Activated CD8-positive, alpha-beta memory T cell treated with anti-CD3 and anti-CD28 coated beads, Interleukin-2, amount 10 ng/mL, durations not matched to agents 7 days and 5 days (primary cell): ENCODE measurements at regions not wholly inside any gene's neighbourhood (a gene's known extent, or its start where the extent isn't known, plus 50 kb on each side); places are given as distances from the start of the nearest gene placed in this dataset.

Source experiments
- ATAC-seq: fragments of 150-1000 bp; cut with Tn5 transposase; one replicate; pipeline ENCODE4 v1.10.0; 2021; ENCODE audit warnings: moderate library complexity
- CTCF ChIA-PET: fragments of 350-600 bp; sonication (Branson Sonifier 250); formaldehyde crosslinking; loops from one replicate; lab custom pipeline; 2021; ENCODE audit warnings: antibody characterized with exemption; lab: Charles Lee
- DNase-seq: peaks from one replicate; pipeline ENCODE4 v3.0.0-alpha.2; 2020
- H3K27ac Mint-ChIP-seq: one replicate; pipeline ENCODE4 v1.8.0; 2021; ENCODE audit warnings: mild to moderate bottlenecking, mixed read lengths
- H3K27me3 Mint-ChIP-seq: one replicate; pipeline ENCODE4 v1.8.0; 2021; ENCODE audit warnings: mixed read lengths
- H3K36me3 Mint-ChIP-seq: one replicate; pipeline ENCODE4 v1.8.0; 2021; ENCODE audit warnings: mild to moderate bottlenecking, mixed read lengths
- H3K4me1 Mint-ChIP-seq: one replicate; pipeline ENCODE4 v1.8.0; 2021; ENCODE audit warnings: mixed read lengths
- H3K4me3 Mint-ChIP-seq: one replicate; pipeline ENCODE4 v1.8.0; 2021; ENCODE audit warnings: mild to moderate bottlenecking, moderate library complexity, mixed read lengths
- H3K9me3 Mint-ChIP-seq: one replicate; pipeline ENCODE4 v1.8.0; 2022; ENCODE audit warnings: low read depth, mixed read lengths

DNA sequence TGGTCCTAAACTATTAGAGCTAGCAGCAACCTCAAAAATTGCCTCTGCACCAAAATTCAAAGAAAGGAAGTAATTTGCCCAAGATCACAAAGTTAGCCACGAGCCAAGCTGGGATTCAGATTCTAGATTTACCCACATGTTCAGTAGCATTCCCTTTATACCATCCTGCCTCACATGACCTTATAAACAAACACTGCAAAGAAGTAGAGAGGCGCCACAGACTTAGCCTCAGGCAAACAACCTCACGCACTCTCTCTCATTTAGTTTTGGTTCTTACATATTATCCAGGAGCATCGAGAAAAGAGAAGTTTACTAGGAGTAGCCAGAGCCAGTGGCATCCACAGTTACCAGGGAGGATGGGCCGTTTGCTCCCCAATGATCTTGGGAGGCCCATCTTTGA is 226.6 kb downstream of the OSR1 start:
- Mint-ChIP-seq H3K27ac (no peak overlapping the region), H3K27me3 (peaks cover 4% of the 10 kb centered on the region), H3K36me3 (peaks cover 8% of the 10 kb centered on the region), H3K4me1 (peaks cover 12% of the 10 kb centered on the region), H3K9me3 (peaks cover 4% of the 10 kb centered on the region), H3K4me3 (no peak overlapping the region)
- ATAC-seq (no peak), DNase-seq (no peak)
- CTCF ChIA-PET: no interaction called here

DNA sequence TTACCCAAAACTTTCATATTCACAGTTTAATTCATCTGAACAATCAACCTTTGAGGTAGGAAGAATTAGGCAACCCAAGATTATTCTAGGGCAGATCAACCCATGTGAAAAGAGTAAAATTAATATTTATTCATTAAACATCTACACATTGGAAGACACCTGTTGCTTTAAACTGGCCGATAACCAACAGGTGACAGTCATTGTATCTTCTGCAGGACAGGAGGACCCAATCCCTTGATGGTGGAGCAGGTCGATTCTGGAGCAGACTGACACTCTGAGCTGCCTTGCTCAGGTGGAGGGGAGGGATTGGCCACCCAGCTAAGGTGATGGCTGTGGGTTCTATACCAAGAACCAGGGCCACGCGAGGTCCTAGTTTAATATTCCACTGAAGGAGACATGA is 230.3 kb downstream of the OSR1 start:
- Mint-ChIP-seq H3K27ac (no peak overlapping the region), H3K4me3 (no peak overlapping the region), H3K9me3 (peaks cover 4% of the 10 kb centered on the region), H3K27me3 (no peaks in the 10 kb centered on the region), H3K36me3 (peaks cover 8% of the 10 kb centered on the region), H3K4me1 (peaks cover 12% of the 10 kb centered on the region)
- DNase-seq (no peak), ATAC-seq (no peak)
- CTCF ChIA-PET: no interaction called here

DNA sequence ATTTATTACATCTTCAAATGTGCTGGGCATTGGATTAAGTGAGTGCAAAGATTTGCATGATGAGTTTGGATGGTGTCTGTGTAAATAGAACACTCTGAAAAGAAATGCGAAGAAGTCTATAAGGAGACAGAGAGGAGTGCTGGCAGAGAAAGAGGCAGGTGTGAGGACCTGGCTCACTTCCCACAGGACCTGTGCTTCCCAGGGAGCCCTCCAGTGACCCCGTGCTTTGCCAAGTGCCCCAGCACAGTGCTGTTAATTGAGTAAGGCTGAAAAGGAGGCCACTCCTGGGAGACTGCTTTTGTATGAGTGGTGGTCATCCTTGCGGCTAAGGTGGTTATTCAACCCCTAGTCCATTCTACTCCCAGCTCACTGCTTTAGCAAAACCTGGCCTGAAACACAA is 230.8 kb downstream of the OSR1 start:
- Mint-ChIP-seq H3K9me3 (peaks cover 4% of the 10 kb centered on the region), H3K4me3 (no peak overlapping the region), H3K36me3 (peaks cover 8% of the 10 kb centered on the region), H3K27ac (no peak overlapping the region), H3K4me1 (peaks cover 12% of the 10 kb centered on the region), H3K27me3 (no peaks in the 10 kb centered on the region)
- DNase-seq: no peak
- no peak for ATAC-seq
- CTCF ChIA-PET: no interaction called here

GRCh38 chr2:19125901-19126680 is 232.3 kb downstream of the OSR1 start:
- no peak overlapping the region for H3K4me3 Mint-ChIP-seq
- H3K27ac Mint-ChIP-seq: no peak overlapping the region
- peaks cover 8% of the 10 kb centered on the region for H3K4me1 Mint-ChIP-seq
- H3K9me3 Mint-ChIP-seq: no peaks in the 10 kb centered on the region
- ATAC-seq (no peak), DNase-seq (no peak)
- peaks cover 5% of the 10 kb centered on the region for H3K36me3 Mint-ChIP-seq
- CTCF ChIA-PET: no interaction called here
- H3K27me3 Mint-ChIP-seq: no peaks in the 10 kb centered on the region

DNA sequence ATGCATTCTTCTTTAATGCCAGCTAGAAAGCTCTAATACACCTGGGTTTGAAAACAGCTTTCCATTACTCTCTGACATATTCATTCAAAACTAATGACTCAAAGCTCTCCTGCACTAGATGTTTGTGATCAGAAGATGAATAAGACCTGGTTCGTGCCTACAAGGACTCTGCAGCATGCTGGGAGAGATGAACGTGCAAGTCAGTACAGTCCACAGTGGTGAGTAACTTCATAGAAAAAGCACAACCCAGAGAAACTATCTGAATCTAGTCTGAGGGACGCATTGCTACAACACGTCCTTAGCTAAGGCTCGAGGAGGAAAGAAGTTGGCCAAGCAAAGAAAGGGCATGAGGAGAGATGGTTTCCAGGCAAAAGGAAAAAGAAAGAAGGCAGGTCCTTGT is 234.3 kb downstream of the OSR1 start:
- Mint-ChIP-seq H3K27me3 (no peaks in the 10 kb centered on the region), H3K36me3 (no peaks in the 10 kb centered on the region), H3K4me3 (no peak overlapping the region), H3K9me3 (no peaks in the 10 kb centered on the region), H3K27ac (no peak overlapping the region), H3K4me1 (no peaks in the 10 kb centered on the region)
- CTCF ChIA-PET: no interaction called here
- DNase-seq: no peak
- ATAC-seq: no peak

DNA sequence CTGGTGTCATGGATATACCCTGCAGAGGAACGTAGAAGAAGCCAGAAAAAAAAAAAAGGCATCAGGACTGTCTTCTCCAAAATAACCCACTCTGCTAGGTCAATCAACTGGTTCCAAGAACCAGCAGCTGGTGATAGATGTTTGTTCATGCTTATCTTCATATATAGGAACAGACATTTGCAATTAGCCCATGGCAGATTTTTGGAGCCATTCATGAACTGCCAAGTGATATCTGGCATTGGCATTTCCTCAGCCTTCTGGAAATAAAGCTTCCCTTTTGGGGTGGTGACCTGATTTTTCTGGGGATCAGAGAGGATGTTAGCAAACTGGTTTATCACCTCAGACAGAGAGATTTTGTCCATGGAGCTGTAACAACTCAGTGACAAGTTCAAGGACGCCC is 234.9 kb downstream of the OSR1 start:
- Mint-ChIP-seq H3K4me3 (no peak overlapping the region), H3K4me1 (no peaks in the 10 kb centered on the region), H3K27ac (no peak overlapping the region), H3K9me3 (no peaks in the 10 kb centered on the region), H3K27me3 (no peaks in the 10 kb centered on the region), H3K36me3 (no peaks in the 10 kb centered on the region)
- ATAC-seq: no peak
- CTCF ChIA-PET: no interaction called here
- no peak for DNase-seq

DNA sequence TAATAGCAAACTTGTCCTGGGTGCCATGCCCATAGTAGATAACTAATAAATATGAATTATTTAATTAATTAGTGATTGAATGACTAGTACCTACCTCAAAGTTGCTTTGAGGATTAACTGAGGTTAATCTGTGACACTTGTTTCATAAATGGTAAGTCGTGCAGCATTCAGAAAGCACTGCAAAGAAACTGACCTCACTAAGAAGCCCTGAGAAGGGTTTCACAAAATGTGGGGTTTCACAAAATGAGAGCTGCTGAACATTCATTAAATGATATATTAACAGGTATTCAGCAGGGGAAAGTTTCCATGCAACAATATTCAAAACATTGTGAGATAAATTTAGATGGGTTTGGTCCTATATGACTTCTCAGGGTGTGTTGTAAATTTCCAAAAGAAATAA is 236.2 kb downstream of the OSR1 start:
- ATAC-seq (no peak), DNase-seq (no peak)
- Mint-ChIP-seq H3K4me3 (no peak overlapping the region), H3K9me3 (no peaks in the 10 kb centered on the region), H3K27me3 (no peaks in the 10 kb centered on the region), H3K4me1 (no peaks in the 10 kb centered on the region), H3K27ac (no peak overlapping the region), H3K36me3 (no peaks in the 10 kb centered on the region)
- CTCF ChIA-PET: no interaction called here

DNA sequence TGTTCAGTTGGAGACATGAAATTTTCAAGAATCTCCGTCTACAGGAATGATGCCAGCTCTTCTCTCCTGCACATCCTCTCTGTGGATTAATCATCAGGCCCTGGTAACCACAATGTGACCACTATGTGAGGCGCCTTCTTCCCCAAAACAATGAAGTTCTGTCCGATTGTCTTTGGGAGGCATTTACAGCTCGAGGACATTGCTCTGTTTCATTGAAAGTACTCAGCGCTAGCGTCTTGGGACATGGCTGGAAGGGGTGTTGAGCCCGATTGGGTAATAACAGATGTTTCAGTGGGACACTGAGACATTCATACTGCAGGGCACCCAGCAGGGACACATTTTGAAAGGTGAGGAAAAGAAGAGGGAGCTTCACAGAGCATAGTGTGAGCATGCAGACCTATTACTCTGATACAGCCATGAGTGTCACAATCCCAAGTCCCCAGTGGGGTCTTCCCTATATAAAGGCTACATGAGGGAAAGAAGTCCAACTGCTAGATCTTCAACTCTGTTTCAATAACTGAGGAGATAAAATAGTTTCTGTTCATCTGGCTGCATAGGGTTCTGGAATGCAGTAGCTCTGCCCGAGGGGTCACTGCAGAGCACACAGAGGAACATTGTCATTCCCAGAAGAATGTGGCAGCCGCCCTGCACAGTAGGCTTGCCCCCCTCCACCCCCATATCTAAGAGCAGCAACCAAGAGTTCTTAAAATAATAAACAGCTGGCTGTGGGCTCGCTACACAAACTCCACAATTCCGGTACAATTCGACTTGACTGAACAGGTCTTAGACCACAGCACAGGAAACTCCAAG is 237.3 kb downstream of the OSR1 start:
- DNase-seq (no peak), ATAC-seq (no peak)
- CTCF ChIA-PET: no interaction called here
- no peaks in the 10 kb centered on the region for H3K27me3 Mint-ChIP-seq
- no peak overlapping the region for H3K4me3 Mint-ChIP-seq
- no peaks in the 10 kb centered on the region for H3K4me1 Mint-ChIP-seq
- no peak overlapping the region for H3K27ac Mint-ChIP-seq
- no peaks in the 10 kb centered on the region for H3K36me3 Mint-ChIP-seq
- H3K9me3 Mint-ChIP-seq: no peaks in the 10 kb centered on the region

DNA sequence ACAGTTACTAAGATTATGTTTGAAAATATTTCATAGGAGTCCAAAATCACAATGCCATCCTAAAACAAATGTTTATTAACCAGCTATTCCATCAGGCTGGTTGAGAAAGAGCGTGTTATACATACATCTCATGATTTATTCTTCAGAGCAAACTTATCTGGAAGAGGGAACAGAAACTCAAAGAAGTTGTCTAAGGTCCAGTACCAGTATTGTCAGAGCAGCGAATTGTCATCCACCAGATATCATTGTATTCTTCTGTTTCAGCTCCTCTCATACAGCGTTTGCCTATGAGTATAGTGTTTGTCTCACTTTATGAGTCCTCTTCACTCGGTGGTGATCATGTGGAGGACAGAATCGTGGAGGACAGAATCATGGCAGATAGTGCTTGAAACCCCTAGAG is 238.2 kb downstream of the OSR1 start:
- ATAC-seq (no peak), DNase-seq (no peak)
- Mint-ChIP-seq H3K9me3 (no peaks in the 10 kb centered on the region), H3K4me3 (no peak overlapping the region), H3K27me3 (no peaks in the 10 kb centered on the region), H3K27ac (no peak overlapping the region), H3K36me3 (no peaks in the 10 kb centered on the region), H3K4me1 (no peaks in the 10 kb centered on the region)
- CTCF ChIA-PET: no interaction called here

DNA sequence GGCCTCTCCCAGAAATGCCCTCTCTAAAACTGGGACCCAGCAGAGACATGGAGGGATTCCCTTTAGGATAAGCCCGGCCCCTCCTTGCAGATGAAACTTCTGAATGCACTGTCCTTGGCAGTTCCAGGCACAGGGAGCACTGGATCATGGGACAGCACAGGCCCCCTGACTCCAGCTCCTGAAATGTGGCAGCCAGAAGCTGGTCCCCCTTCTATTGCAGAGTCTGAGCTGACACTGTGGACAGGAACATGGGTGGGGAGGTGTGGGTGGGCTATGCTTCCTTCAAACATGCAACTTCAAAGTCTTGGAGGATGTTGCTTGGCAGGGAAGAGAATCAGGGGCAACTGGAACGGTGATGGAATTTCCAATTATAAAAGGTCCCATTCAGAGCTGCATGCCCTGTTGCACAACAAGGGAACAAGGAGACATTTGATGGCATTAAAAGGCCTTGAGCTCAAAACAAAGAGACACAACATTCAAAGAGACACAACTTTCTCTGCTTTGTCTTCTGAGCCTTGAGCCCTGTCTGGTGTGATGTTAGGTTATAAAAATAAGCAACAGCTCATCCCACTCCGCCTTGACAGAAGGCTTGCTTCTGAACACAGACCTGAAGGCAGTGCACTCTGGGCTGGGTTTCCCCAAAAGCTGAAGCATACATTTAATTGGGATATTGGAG is 239.0 kb downstream of the OSR1 start:
- ATAC-seq: no peak
- no peak overlapping the region for H3K27ac Mint-ChIP-seq
- no peaks in the 10 kb centered on the region for H3K27me3 Mint-ChIP-seq
- CTCF ChIA-PET: no interaction called here
- H3K4me1 Mint-ChIP-seq: no peaks in the 10 kb centered on the region
- H3K36me3 Mint-ChIP-seq: no peaks in the 10 kb centered on the region
- no peak for DNase-seq
- H3K4me3 Mint-ChIP-seq: no peak overlapping the region
- H3K9me3 Mint-ChIP-seq: no peaks in the 10 kb centered on the region

DNA sequence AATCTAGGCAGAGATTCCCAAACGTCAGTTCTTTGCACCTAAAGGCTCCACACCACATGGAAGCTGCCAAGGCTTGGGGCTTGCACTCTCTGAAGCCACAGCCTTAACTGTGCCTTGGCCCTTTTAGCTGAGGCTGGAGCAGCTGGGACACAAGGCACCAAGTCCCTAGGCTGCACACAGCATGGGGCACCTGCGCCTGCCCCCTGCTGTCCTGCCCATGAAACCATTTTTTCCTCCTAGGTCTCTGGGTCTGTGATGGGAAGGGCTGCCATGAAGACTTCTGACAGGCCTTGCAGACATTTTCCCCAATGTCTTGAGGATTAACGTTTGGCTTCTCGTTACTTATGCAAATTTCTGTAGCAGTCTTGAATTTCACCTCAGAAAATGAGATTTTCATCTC is 241.5 kb downstream of the OSR1 start:
- Mint-ChIP-seq H3K27ac (no peak overlapping the region), H3K9me3 (no peaks in the 10 kb centered on the region), H3K4me3 (no peak overlapping the region), H3K4me1 (no peaks in the 10 kb centered on the region), H3K36me3 (no peaks in the 10 kb centered on the region), H3K27me3 (no peaks in the 10 kb centered on the region)
- no peak for ATAC-seq
- CTCF ChIA-PET: no interaction called here
- DNase-seq: no peak

DNA sequence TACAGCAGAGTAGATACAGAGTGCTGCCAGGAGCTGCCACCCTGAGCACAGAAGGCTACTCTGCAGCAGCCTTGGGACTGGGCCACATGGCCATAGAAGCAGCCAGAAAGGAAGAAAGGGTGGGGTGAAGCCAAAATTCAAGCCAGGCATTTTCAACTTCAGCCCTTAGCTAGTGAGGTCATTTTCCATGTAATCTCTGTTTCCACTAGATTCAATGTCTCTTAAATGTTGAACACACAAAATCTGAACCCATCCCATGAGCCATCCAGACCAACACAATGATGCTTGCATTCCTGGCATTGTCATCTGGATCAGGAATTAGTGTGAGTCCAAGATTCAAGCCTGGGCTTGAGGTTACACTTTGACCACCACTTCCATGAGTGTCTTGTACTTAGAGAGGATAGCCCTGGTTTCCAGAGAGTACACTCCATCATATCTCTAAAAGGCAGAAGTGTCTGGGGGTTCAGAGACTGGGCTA is 243.6 kb downstream of the OSR1 start:
- DNase-seq (no peak), ATAC-seq (no peak)
- CTCF ChIA-PET: no interaction called here
- Mint-ChIP-seq H3K4me1 (no peaks in the 10 kb centered on the region), H3K36me3 (no peaks in the 10 kb centered on the region), H3K9me3 (no peaks in the 10 kb centered on the region), H3K27me3 (no peaks in the 10 kb centered on the region), H3K27ac (no peak overlapping the region), H3K4me3 (no peak overlapping the region)

GRCh38 chr2:19114126-19114525 is 244.3 kb downstream of the OSR1 start:
- CTCF ChIA-PET: no interaction called here
- Mint-ChIP-seq H3K4me1 (no peaks in the 10 kb centered on the region), H3K4me3 (no peak overlapping the region)

GRCh38 chr2:19111354-19111753 is 247.1 kb downstream of the OSR1 start:
- H3K4me3 Mint-ChIP-seq: no peak overlapping the region
- no peak for ATAC-seq
- H3K4me1 Mint-ChIP-seq: no peaks in the 10 kb centered on the region
- no peak for DNase-seq
- CTCF ChIA-PET: no interaction called here
- H3K9me3 Mint-ChIP-seq: no peaks in the 10 kb centered on the region
- H3K27me3 Mint-ChIP-seq: no peaks in the 10 kb centered on the region
- H3K36me3 Mint-ChIP-seq: no peaks in the 10 kb centered on the region
- H3K27ac Mint-ChIP-seq: no peak overlapping the region

More at GRCh38 chr2:19114126-19114525, 244.3 kb downstream of the OSR1 start:
- Mint-ChIP-seq H3K27me3 (no peaks in the 10 kb centered on the region), H3K27ac (no peak overlapping the region), H3K36me3 (no peaks in the 10 kb centered on the region), H3K9me3 (no peaks in the 10 kb centered on the region)
- ATAC-seq (no peak), DNase-seq (no peak)
